ENCODE measurements at regions not wholly inside any gene's neighbourhood (a gene's known extent, or its start where the extent isn't known, plus 50 kb on each side); places are given as distances from the start of the nearest gene placed in this dataset.
"Not testable (repeated sequence)": the region's sequence is repeated elsewhere in the genome, so short reads cannot be mapped to it uniquely, and the experiment has no call there.

DNA sequence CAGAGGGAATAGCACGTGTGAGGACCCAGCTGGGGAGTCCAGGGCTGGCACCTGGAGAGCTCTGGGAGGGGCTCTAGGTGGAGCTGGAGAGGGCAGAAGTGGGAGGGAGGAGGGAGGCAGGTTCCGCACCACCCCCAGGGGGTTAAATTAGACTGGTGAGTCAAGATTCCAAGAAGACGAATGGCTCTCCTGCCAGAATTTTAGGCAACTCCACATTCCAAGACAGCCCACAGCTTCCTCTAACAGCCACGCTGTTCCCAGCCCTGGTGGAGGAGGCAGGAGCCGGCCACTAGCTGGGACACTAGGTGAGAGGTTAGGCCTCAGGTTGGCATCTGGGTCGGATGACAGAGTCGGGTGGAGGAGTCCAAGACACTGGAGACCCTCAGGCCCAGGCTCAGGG lies 60.2 kb downstream of the TFAP2C start:
- intact Hi-C loops (cut with DNase I): no loop called here
- no peak for DNase-seq (ENCODE audit: low spot score)

DNA sequence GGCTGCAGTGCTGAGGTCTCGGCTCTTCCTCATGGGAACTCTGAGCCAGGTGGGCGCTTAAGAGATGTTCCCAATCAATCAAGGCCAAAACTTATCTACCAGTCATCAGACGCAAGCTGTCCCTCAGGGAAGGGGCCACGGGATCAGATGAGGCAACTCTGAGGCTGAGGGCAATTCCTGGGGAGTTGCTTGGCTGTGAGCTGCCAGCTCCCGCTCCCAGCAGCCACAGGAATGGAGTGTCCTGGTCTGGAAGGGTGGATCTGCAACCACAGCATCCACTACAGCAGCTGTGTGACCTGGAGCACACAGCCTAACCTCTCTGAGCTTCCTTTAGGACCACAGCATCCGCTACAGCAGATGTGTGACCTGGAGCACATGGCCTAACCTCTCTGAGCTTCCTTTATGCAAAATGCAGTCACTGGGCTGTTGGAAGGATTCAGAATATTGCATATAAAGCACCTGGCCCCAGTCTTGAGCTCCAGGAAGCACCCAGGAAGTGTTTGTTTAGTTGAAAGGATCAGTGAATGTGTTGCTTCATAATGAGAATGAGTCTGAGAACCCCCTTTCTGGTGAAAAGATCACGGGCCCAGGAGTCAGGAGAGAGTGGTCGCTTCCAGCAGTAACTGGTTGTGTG lies 60.9 kb downstream of the TFAP2C start:
- DNase-seq (ENCODE audit: low spot score): no peak
- intact Hi-C loops (cut with DNase I): no loop called here

DNA sequence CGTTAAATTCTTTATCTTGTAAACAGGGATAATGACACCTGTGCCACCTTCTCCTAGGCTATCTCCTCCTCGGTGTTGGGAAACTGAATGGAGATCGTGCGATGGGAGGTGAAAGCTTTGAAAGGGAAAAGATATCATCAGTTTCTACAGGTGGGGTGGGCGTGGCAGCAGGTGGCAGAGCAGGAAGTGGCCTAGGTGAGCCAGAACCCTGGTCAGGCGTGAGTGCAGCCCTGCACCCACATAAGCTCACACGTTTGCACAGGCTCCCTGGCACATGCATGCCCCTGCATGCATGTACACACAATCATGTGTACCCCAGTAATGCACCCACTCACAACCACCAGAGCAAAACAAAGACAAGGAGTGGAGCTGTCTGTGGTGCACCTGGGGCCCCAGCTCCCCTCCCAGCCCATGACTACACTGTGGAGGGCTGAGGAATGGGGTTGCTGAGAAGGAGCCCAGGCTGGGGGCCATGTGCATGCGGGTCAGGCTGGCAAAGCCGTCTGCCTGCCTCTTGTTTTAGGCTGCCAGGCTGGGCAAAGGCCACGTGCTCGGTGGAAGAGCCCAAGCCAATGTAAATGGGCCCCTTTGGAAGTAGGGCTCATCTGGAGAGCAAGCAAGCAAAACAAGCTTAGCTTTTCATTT lies 61.5 kb downstream of the TFAP2C start:
- no peak for DNase-seq (ENCODE audit: low spot score)

GRCh38 chr20:56691325-56691998 lies 62.4 kb downstream of the TFAP2C start:
- DNase-seq (ENCODE audit: low spot score): no peak
- intact Hi-C loops (cut with DNase I): no loop called here

More for the DNA sequence above, 61.5 kb downstream of the TFAP2C start:
- intact Hi-C loops (cut with DNase I): no loop called here

- DNase-seq (ENCODE audit: low spot score): no peak
These were observed 64.1 kb downstream of the TFAP2C start for GRCh38 chr20:56693217-56693616.

GRCh38 chr20:56697476-56697875 lies 68.4 kb downstream of the TFAP2C start:
- intact Hi-C loops (cut with DNase I): no loop called here
- DNase-seq (ENCODE audit: low spot score): no peak

More at GRCh38 chr20:56693217-56693616, 64.1 kb downstream of the TFAP2C start:
- intact Hi-C loops (cut with DNase I): no loop called here

GRCh38 chr20:56698297-56698696 lies 69.2 kb downstream of the TFAP2C start:
- intact Hi-C loops (cut with DNase I): no loop called here
- DNase-seq (ENCODE audit: low spot score): no peak

GRCh38 chr20:56698749-56699148 lies 69.6 kb downstream of the TFAP2C start:
- no peak for DNase-seq (ENCODE audit: low spot score)
- intact Hi-C loops (cut with DNase I): no loop called here

DNA sequence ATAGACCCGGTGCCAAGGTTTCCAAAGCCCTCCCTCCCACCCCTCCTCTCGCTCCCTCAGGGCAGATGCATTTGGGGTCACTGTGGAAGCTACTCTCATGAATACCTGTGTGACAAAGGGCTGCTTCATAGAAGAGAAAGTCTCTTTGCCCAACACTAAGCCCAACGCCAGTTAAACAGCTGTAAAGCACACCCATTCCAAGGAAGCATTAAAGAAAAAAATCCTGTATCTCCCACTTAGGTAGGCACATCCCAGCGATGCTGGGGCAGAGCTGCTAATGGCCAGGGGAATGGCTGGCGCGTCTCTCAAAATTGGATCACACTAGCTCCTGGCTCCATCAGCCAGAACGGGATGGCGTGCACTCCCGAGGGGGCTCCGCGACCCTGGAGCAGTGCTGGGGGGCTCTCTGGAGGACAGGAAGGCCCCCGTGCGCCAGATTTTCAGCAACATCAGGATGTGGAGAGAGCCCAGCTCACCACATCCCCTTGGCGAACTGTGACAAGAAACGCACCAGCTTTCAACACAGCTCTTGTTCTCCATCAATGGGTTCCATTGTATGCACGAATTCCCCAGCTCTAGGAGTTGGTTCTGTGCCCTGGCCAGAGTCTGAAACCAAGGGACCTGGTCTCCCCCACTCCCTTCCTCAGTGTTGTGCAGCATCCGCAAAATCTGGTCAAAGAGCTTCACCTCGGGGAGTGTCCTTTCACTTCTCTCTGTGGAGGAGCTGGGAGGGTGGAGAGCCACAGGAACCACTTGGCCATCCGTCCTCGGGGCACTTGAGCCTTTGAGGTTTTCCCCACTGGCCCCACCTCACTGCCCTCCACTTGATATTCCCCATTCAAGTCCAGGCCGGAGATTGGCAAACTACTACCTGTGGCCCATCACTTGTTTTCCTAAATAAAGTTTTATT lies 74.1 kb downstream of the TFAP2C start:
- DNase-seq (ENCODE audit: low spot score): no peak
- intact Hi-C loops (cut with DNase I): no loop called here

- intact Hi-C loops (cut with DNase I): no loop called here
- DNase-seq (ENCODE audit: low spot score): no peak
These were observed 77.8 kb downstream of the TFAP2C start for GRCh38 chr20:56706867-56707360.

DNA sequence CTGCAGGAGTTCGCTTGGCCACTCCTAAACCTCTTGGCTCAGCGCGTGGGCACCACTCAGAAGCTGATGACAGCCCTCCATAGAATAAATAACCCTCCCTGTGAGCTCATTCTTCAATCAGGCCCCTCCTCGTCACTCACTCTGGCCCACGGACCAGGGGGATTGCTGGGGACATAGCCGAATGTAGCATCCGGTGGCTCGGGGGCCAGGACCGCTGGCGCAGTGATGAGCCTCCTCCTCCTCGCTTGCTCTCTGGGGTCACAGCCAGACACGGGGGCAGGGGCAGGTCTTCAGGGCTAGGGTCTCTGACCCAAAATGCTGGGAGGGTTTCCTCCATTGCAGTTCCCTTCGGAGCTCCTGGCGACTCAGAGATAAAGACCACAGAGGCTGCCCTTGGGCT lies 79.9 kb downstream of the TFAP2C start:
- no peak for DNase-seq (ENCODE audit: low spot score)
- intact Hi-C loops (cut with DNase I): no loop called here

DNA sequence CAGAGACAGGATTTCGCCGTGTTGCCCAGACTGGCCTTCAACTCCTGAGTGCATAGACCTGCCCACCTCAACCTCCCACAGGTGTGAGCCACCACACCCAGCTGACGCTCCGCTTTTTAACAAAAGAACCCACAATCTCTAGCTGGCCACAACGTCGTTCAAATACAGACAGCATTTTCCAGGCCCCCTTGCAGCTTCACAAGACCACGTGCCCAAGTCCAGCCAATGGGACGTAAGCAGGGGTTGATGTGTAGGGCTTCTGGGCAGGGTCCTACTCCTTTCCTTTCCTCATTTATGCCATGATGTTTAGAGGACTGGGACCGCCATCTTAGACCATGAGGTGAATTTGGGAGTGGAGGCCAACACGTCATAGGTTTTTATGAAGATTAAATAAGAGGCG lies 81.0 kb downstream of the TFAP2C start:
- intact Hi-C loops (cut with DNase I): no loop called here
- DNase-seq (ENCODE audit: low spot score): no peak

GRCh38 chr20:56710577-56710976 lies 81.5 kb downstream of the TFAP2C start:
- intact Hi-C loops (cut with DNase I); DNase-seq (ENCODE audit: low spot score): not testable (repeated sequence)

- DNase-seq (ENCODE audit: low spot score): no peak
- intact Hi-C loops (cut with DNase I): no loop called here
These were observed 81.9 kb downstream of the TFAP2C start for GRCh38 chr20:56711018-56711417.

- intact Hi-C loops (cut with DNase I): no loop called here
- DNase-seq (ENCODE audit: low spot score): no peak
These were observed 86.2 kb downstream of the TFAP2C start for GRCh38 chr20:56715309-56715708.

- intact Hi-C loops (cut with DNase I): no loop called here
- no peak for DNase-seq (ENCODE audit: low spot score)
These were observed 86.9 kb downstream of the TFAP2C start for GRCh38 chr20:56715902-56716519.

GRCh38 chr20:56716806-56717205 lies 87.7 kb downstream of the TFAP2C start:
- DNase-seq (ENCODE audit: low spot score): no peak
- intact Hi-C loops (cut with DNase I): no loop called here

GRCh38 chr20:56718816-56719215 lies 89.7 kb downstream of the TFAP2C start:
- intact Hi-C loops (cut with DNase I): no loop called here

GRCh38 chr20:56720620-56721213 lies 91.6 kb downstream of the TFAP2C start:
- no peak for DNase-seq (ENCODE audit: low spot score)
- intact Hi-C loops (cut with DNase I): no loop called here

More at GRCh38 chr20:56718816-56719215, 89.7 kb downstream of the TFAP2C start:
- no peak for DNase-seq (ENCODE audit: low spot score)
